H7 (cell line): ENCODE measurements at regions not wholly inside any gene's neighbourhood (a gene's known extent, or its start where the extent isn't known, plus 50 kb on each side); places are given as distances from the start of the nearest gene placed in this dataset.

Experiments used
- DNase-seq: peaks from one replicate; pipeline ENCODE4 v3.0.0; 2012
- H3K27me3 ChIP-seq: 2 replicates; pipeline ENCODE4 v1.6.0; 2011; ENCODE audit warnings: mild to moderate bottlenecking, low read length; ENCODE audit not compliant: control insufficient read depth, insufficient read depth
- H3K36me3 ChIP-seq: replicated peaks from 2 replicates; pipeline ENCODE4 v1.5.1; 2011; ENCODE audit warnings: low read length; ENCODE audit not compliant: control insufficient read depth, insufficient read depth
- H3K4me3 ChIP-seq: 2 replicates; pipeline ENCODE4 v1.5.1; 2011; ENCODE audit warnings: low read depth, mild to moderate bottlenecking, control low read depth, low read length, moderate library complexity; ENCODE audit not compliant: insufficient read depth

GRCh38 chr2:117087535-117088291 is 726.8 kb upstream of the DDX18 start:
- Histone ChIP-seq H3K36me3 (no peaks in the 10 kb centered on the region), H3K4me3 (no peak overlapping the region), H3K27me3 (no peaks in the 10 kb centered on the region)
- no peak for DNase-seq

- no peak for DNase-seq
- Histone ChIP-seq H3K4me3 (no peak overlapping the region), H3K27me3 (no peaks in the 10 kb centered on the region), H3K36me3 (no peaks in the 10 kb centered on the region)
Measured at GRCh38 chr2:117091041-117091837, 723.3 kb upstream of the DDX18 start.

DNA sequence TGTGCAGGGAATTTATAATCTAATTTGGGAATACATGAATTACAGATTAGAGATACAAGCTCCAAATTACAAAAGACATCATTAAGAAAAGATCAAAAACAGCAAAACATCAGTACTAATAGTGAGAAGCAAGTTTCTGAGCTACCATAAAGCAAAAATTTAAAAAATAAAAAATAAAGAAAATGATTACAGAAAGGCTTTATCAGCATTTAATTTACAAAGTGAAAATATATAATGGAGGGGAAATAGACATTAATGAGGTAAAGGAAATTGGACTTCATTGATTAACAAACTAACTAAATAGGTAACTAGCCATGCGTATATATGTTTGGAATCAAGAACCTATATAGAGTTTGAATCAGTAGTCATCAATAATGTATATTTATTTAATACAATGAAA is 712.9 kb upstream of the DDX18 start:
- no peak for DNase-seq
- Histone ChIP-seq H3K4me3 (no peak overlapping the region), H3K36me3 (no peaks in the 10 kb centered on the region), H3K27me3 (no peaks in the 10 kb centered on the region)

- H3K36me3 ChIP-seq: no peaks in the 10 kb centered on the region
- no peaks in the 10 kb centered on the region for H3K27me3 ChIP-seq
- no peak overlapping the region for H3K4me3 ChIP-seq
- DNase-seq: no peak
Measured at GRCh38 chr2:117108741-117109267, 705.7 kb upstream of the DDX18 start.

DNA sequence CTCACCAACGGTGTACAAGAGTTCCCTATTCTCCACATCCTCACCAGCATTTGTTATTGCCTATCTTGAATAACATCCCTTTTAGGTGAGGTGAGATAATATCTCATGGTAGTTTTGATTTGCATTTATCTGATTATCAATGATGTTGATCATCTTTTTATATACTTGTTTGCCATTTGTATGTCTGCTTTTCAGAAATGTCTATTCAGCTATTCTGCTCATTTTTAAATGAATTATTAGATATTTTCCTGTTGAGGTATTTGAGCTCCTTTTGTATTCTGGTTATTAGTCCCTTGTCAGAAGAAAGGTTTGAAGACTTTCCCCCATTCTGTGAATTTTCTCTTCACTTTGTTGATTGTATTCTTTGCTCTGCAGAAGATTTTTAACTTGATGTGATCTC is 695.5 kb upstream of the DDX18 start:
- DNase-seq: no peak
- Histone ChIP-seq H3K27me3 (no peaks in the 10 kb centered on the region), H3K4me3 (no peak overlapping the region), H3K36me3 (no peaks in the 10 kb centered on the region)

- Histone ChIP-seq H3K36me3 (no peaks in the 10 kb centered on the region), H3K27me3 (no peaks in the 10 kb centered on the region), H3K4me3 (no peak overlapping the region)
- no peak for DNase-seq
Measured at GRCh38 chr2:117123362-117123761, 691.1 kb upstream of the DDX18 start.

GRCh38 chr2:117126656-117127055 is 687.8 kb upstream of the DDX18 start:
- Histone ChIP-seq H3K27me3 (no peaks in the 10 kb centered on the region), H3K4me3 (no peak overlapping the region), H3K36me3 (no peaks in the 10 kb centered on the region)
- no peak for DNase-seq

GRCh38 chr2:117127680-117128079 is 686.8 kb upstream of the DDX18 start:
- DNase-seq: no peak
- no peaks in the 10 kb centered on the region for H3K36me3 ChIP-seq
- no peaks in the 10 kb centered on the region for H3K27me3 ChIP-seq

DNA sequence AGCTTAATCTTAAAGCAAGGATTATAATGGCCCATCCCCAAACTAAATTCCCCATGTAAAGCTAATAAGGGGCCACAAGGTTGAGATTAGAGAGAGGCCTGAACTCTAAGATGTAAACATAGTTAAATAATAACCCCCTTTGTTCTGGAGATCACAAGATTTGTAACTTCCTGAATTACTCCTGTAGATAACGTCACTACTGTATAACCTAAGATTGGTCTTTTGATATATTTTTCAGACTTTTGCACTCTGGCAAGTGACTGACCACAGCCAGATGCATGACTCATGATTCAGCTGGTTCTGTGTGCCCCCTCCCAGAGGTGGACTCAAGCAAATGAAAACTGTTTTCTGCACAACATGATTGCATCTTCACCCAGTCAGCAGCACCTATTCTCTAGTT is 686.0 kb upstream of the DDX18 start:
- DNase-seq: no peak
- no peaks in the 10 kb centered on the region for H3K27me3 ChIP-seq
- H3K4me3 ChIP-seq: no peak overlapping the region
- no peaks in the 10 kb centered on the region for H3K36me3 ChIP-seq

More at GRCh38 chr2:117127680-117128079, 686.8 kb upstream of the DDX18 start:
- H3K4me3 ChIP-seq: no peak overlapping the region

GRCh38 chr2:117137371-117137770 is 677.1 kb upstream of the DDX18 start:
- Histone ChIP-seq H3K4me3 (no peak overlapping the region), H3K36me3 (no peaks in the 10 kb centered on the region), H3K27me3 (no peaks in the 10 kb centered on the region)
- DNase-seq: no peak

GRCh38 chr2:117169036-117169765 is 645.3 kb upstream of the DDX18 start:
- no peak for DNase-seq
- no peaks in the 10 kb centered on the region for H3K36me3 ChIP-seq
- no peak overlapping the region for H3K4me3 ChIP-seq
- no peaks in the 10 kb centered on the region for H3K27me3 ChIP-seq

GRCh38 chr2:117170897-117171296 is 643.6 kb upstream of the DDX18 start:
- Histone ChIP-seq H3K36me3 (no peaks in the 10 kb centered on the region), H3K27me3 (no peaks in the 10 kb centered on the region), H3K4me3 (no peak overlapping the region)
- no peak for DNase-seq

DNA sequence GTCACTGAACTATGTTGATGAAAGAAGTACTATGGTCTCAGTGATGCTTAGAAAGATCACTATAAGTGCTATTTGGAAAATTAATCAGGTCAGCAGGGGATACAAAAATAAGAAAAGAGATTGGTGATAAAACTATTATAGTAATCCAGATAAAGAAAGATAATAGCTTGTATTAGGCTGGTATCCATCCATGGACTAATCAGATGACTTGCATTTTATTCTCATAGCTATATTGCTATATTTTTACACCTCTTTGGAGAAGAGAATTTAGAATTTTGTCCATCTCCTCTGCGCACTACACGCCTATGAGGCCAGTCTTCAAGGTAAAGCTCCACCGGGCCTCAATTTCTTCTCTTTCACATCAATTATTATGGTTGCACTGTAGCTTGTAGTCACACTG is 635.1 kb upstream of the DDX18 start:
- H3K36me3 ChIP-seq: no peaks in the 10 kb centered on the region
- H3K4me3 ChIP-seq: no peak overlapping the region
- DNase-seq: no peak
- no peaks in the 10 kb centered on the region for H3K27me3 ChIP-seq

DNA sequence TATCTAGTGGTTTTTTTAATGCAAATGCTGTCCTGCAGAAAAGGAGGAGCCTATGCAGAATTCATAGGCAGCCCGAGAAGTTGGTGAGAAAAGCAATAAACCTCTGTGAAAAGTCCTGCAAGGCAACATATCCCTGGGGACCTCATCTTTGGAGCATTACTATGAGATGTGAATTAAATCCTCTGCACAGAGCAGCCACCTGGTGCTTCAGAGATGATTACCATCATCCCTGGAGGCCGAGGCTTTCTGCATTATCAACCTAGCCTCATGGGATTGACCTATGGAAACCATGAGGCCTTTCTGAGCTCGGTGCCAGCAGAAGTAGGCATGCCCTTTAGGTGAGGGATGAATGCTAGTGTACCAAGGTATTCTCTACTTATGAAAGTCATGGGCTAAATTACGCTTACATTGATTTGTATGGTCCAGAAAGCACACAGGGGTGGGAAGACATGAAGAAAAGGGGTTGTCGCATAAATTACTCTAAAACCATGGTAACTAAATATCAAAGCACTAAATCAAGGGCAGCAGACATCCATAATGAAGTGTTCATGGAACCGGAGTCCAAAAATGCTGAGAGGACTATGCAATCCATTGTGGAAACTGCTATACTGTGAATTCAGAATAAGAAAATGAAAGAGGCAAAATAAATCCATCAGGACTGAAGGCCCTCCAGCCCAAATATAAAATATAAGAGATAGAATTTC is 623.5 kb upstream of the DDX18 start:
- Histone ChIP-seq H3K27me3 (no peaks in the 10 kb centered on the region), H3K36me3 (no peaks in the 10 kb centered on the region), H3K4me3 (no peak overlapping the region)
- no peak for DNase-seq
